NB4 (cell line): ENCODE measurements at regions not wholly inside any gene's neighbourhood (a gene's known extent, or its start where the extent isn't known, plus 50 kb on each side); places are given as distances from the start of the nearest gene placed in this dataset.

Source experiments
- POLR2A ChIP-seq: IDR thresholded peaks from 2 replicates; pipeline ENCODE4 v1.6.1; 2011; ENCODE audit warnings: mild to moderate bottlenecking; ENCODE audit not compliant: insufficient read length; ENCODE audit errors: extremely low read depth
- TF ChIP-seq, protein P1 (sequence below): IDR thresholded peaks from one replicate; pipeline ENCODE4 v1.5.1; 2012; ENCODE audit warnings: low read depth, low read length

- no peak for TF ChIP-seq POLR2A
- TF ChIP-seq, protein P1, sequence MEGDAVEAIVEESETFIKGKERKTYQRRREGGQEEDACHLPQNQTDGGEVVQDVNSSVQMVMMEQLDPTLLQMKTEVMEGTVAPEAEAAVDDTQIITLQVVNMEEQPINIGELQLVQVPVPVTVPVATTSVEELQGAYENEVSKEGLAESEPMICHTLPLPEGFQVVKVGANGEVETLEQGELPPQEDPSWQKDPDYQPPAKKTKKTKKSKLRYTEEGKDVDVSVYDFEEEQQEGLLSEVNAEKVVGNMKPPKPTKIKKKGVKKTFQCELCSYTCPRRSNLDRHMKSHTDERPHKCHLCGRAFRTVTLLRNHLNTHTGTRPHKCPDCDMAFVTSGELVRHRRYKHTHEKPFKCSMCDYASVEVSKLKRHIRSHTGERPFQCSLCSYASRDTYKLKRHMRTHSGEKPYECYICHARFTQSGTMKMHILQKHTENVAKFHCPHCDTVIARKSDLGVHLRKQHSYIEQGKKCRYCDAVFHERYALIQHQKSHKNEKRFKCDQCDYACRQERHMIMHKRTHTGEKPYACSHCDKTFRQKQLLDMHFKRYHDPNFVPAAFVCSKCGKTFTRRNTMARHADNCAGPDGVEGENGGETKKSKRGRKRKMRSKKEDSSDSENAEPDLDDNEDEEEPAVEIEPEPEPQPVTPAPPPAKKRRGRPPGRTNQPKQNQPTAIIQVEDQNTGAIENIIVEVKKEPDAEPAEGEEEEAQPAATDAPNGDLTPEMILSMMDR: no peak
Observed at GRCh38 chr5:175593794-175594193, 64.1 kb upstream of the HRH2 start.
